ENCODE measurements at regions not wholly inside any gene's neighbourhood (a gene's known extent, or its start where the extent isn't known, plus 50 kb on each side); places are given as distances from the start of the nearest gene placed in this dataset.

- Mint-ChIP-seq H3K9me3 (no peaks in the 10 kb centered on the region), H3K36me3 (ENCODE audit: low read depth) (no peaks in the 10 kb centered on the region), H3K27me3 (no peaks in the 10 kb centered on the region), H3K4me1 (ENCODE audit: low read depth) (no peaks in the 10 kb centered on the region), H3K4me3 (no peak overlapping the region), H3K27ac (no peak overlapping the region)
- ATAC-seq (no peak), DNase-seq (peak; percentile 1)
- TF ChIP-seq, protein P1, sequence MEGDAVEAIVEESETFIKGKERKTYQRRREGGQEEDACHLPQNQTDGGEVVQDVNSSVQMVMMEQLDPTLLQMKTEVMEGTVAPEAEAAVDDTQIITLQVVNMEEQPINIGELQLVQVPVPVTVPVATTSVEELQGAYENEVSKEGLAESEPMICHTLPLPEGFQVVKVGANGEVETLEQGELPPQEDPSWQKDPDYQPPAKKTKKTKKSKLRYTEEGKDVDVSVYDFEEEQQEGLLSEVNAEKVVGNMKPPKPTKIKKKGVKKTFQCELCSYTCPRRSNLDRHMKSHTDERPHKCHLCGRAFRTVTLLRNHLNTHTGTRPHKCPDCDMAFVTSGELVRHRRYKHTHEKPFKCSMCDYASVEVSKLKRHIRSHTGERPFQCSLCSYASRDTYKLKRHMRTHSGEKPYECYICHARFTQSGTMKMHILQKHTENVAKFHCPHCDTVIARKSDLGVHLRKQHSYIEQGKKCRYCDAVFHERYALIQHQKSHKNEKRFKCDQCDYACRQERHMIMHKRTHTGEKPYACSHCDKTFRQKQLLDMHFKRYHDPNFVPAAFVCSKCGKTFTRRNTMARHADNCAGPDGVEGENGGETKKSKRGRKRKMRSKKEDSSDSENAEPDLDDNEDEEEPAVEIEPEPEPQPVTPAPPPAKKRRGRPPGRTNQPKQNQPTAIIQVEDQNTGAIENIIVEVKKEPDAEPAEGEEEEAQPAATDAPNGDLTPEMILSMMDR (IDR thresholded peaks at IDR 0.05) = no peak
- ChIA-PET POLR2A (no interaction called here), CTCF (no interaction called here)
- intact Hi-C loops (cut with micrococcal nuclease) = no loop called here
Observed at GRCh38 chrX:80285131-80285773, 135.0 kb upstream of the TENT5D start.

DNA sequence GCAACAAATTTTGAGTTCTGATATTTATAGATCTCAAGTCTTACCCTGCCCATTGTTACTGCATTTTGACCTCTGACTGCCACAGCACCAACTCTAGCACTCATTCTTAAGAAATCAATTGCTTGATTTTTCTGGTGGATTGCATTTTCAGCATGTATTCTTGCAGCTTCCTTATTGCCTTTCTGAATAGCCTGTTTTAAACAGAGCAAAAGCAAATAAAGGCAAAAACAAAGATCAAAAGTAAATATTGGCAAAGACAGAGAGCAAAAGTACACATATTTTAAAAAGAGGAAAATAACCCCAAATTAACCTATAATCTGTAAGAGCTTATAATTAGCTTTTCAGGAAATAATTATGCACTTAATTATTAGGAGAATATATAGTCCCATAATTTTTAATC, 129.4 kb upstream of the TENT5D start:
- ChIA-PET CTCF (no interaction called here), POLR2A (no interaction called here)
- ATAC-seq = no peak

DNA sequence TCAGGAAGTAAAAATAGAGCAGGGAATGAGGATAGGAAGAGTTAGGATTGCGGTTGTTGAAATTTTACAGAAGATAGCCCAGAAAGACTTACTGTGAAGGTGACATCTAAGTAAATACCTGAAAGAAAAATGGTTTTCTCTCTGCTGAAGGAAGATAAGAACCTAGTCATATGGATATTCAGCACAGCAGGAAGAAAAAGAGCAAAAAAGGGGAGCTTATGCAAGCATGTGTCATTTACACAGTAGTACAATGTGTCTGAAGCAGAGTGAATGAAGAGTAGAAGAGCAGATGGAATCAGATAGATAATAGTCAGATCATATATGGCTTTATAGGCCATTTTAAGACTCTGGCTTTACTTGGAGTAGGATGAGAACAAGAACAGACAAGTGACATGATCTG, 126.9 kb upstream of the TENT5D start:
- H3K9me3 Mint-ChIP-seq = peaks cover 2% of the 10 kb centered on the region
- POLR2A ChIA-PET = no interaction called here
- TF ChIP-seq, protein P1 (IDR thresholded peaks at IDR 0.05) = no peak
- no peak overlapping the region for H3K27ac Mint-ChIP-seq
- intact Hi-C loops (cut with micrococcal nuclease) = no loop called here
- ATAC-seq = no peak
- no peaks in the 10 kb centered on the region for H3K36me3 Mint-ChIP-seq (ENCODE audit: low read depth)
- H3K4me1 Mint-ChIP-seq (ENCODE audit: low read depth) = no peaks in the 10 kb centered on the region
- H3K27me3 Mint-ChIP-seq = no peaks in the 10 kb centered on the region
- H3K4me3 Mint-ChIP-seq = no peak overlapping the region
- CTCF ChIA-PET = no interaction called here
- no peak for DNase-seq

More for the DNA sequence above, 129.4 kb upstream of the TENT5D start:
- no peak overlapping the region for H3K4me3 Mint-ChIP-seq
- peaks cover 2% of the 10 kb centered on the region for H3K9me3 Mint-ChIP-seq
- TF ChIP-seq, protein P1 (IDR thresholded peaks at IDR 0.05) = no peak
- no peaks in the 10 kb centered on the region for H3K27me3 Mint-ChIP-seq
- DNase-seq = no peak
- no peaks in the 10 kb centered on the region for H3K36me3 Mint-ChIP-seq (ENCODE audit: low read depth)
- no peak overlapping the region for H3K27ac Mint-ChIP-seq
- intact Hi-C loops (cut with micrococcal nuclease) = no loop called here
- no peaks in the 10 kb centered on the region for H3K4me1 Mint-ChIP-seq (ENCODE audit: low read depth)

- Mint-ChIP-seq H3K36me3 (ENCODE audit: low read depth) (no peaks in the 10 kb centered on the region), H3K4me3 (no peak overlapping the region), H3K27ac (no peak overlapping the region), H3K4me1 (ENCODE audit: low read depth) (no peaks in the 10 kb centered on the region), H3K27me3 (no peaks in the 10 kb centered on the region), H3K9me3 (no peaks in the 10 kb centered on the region)
- ChIA-PET POLR2A (no interaction called here), CTCF (no interaction called here)
- no peak for ATAC-seq
- intact Hi-C loops (cut with micrococcal nuclease) = no loop called here
- TF ChIP-seq, protein P1 (IDR thresholded peaks at IDR 0.05) = no peak
- DNase-seq = no peak
Observed at GRCh38 chrX:80306007-80306406, 114.2 kb upstream of the TENT5D start.

- ATAC-seq = no peak
- Mint-ChIP-seq H3K27me3 (no peaks in the 10 kb centered on the region), H3K9me3 (no peaks in the 10 kb centered on the region), H3K4me3 (no peak overlapping the region), H3K27ac (no peak overlapping the region), H3K36me3 (ENCODE audit: low read depth) (no peaks in the 10 kb centered on the region), H3K4me1 (ENCODE audit: low read depth) (no peaks in the 10 kb centered on the region)
- POLR2A ChIA-PET = no interaction called here
- TF ChIP-seq, protein P1 (IDR thresholded peaks at IDR 0.05) = no peak
- intact Hi-C loops (cut with micrococcal nuclease) = no loop called here
- CTCF ChIA-PET = no interaction called here
- no peak for DNase-seq
Observed at GRCh38 chrX:80312448-80312847, 107.8 kb upstream of the TENT5D start.

All from activated CD8-positive, alpha-beta T cell treated with anti-CD3 and anti-CD28 coated beads for 36 hours (primary cell).